ENCODE measurements at regions not wholly inside any gene's neighbourhood (a gene's known extent, or its start where the extent isn't known, plus 50 kb on each side); places are given as distances from the start of the nearest gene placed in this dataset.
A peak's percentile ranks its signal among the peaks of the same experiment; 100 is the strongest.

DNA sequence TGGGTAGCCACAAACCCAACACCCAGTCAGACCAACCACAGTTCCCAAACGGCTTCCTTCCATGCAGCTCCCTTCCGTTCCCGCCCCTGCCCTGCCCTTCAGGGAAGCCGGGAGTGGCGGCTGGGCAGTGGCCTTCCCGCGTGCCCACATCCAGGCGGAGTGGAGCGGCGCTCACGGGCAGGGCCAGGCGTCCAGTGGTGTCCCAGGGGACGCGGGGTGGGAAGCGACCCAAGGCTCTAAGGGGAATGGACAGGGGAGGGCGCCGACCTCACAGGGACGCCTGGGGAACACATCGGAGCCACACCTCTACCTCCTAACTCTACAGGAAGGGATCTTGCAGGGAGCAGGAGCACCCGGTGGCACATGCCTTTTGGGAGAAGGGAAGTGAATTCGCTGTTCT lies 225.9 kb upstream of the MGAT5 start:
- Histone ChIP-seq H2BK120ac (replicated peaks; ENCODE audit: low read depth, low read length) (no peak overlapping the region), H3K56ac (replicated peaks; ENCODE audit: insufficient read length, low read depth, low read length) (no peak overlapping the region), H3K23ac (ENCODE audit: insufficient read length) (no peak overlapping the region), H3K9ac (replicated peaks in 1 of 4; ENCODE audit: extremely low read depth in 1 of 4, low read depth in 3 of 4, low read length in 3 of 4) (no peak overlapping the region), H3K4me2 (ENCODE audit: insufficient read depth in 1 of 2, low read depth in 2 of 2, low read length in 2 of 2) (peak overlapping the region; percentile 37 to 45), H3K79me1 (ENCODE audit: low read depth, low read length) (no peaks in the 10 kb centered on the region), H4K5ac (ENCODE audit: insufficient read length, low read depth, low read length) (no peak overlapping the region), H2AK5ac (ENCODE audit: low read depth, low read length) (no peak overlapping the region), H3K4ac (replicated peaks; ENCODE audit: insufficient read length, low read depth, low read length) (no peak overlapping the region), H3K9me3 (ENCODE audit: insufficient read depth in 2 of 2, low read depth in 1 of 2, low read length in 1 of 2) (no peaks in the 10 kb centered on the region), H2AFZ (ENCODE audit: low read length) (peak overlapping the region; percentile 86; the same call in 1 of the 2 replicates), H4K8ac (ENCODE audit: extremely low read depth, insufficient read depth, low read length) (peak overlapping the region; percentile 83; the same call in 1 of the 2 replicates), H4K91ac (replicated peaks; ENCODE audit: insufficient read length, low read length) (no peak overlapping the region), H3K79me2 (ENCODE audit: control insufficient read depth in 1 of 2, insufficient read depth in 2 of 2, low read length in 2 of 2) (no peaks in the 10 kb centered on the region), H3K4me3 (ENCODE audit: extremely low read depth in 1 of 4, insufficient read depth in 2 of 4, low read depth in 3 of 4, low read length in 4 of 4) (peak overlapping the region in 2 of 4 experiments; percentile 0 to 35; a peak in 5 of 8 replicates), H2BK5ac (ENCODE audit: low read depth, low read length) (no peak overlapping the region), H3K27ac (ENCODE audit: low read depth, low read length) (no peak overlapping the region), H3K14ac (ENCODE audit: insufficient read length) (no peak overlapping the region), H3K18ac (ENCODE audit: extremely low read depth, low read length) (peak overlapping the region; percentile 86; the same call in 1 of the 2 replicates), H2BK20ac (ENCODE audit: low read length) (peak overlapping the region; percentile 68; the same call in 1 of the 2 replicates), H3K36me3 (ENCODE audit: control insufficient read depth in 2 of 4, insufficient read depth in 4 of 4, low read length in 3 of 4) (no peaks in the 10 kb centered on the region), H3K4me1 (replicated peaks in 1 of 4; ENCODE audit: control insufficient read depth in 3 of 4, insufficient read depth in 4 of 4, low read length in 3 of 4) (peaks cover 0 to 7% (median 0%) of the 10 kb centered on the region in 4 experiments; a peak in 2 of 7 replicates), H2BK12ac (ENCODE audit: low read depth, low read length) (peak overlapping the region; percentile 85; the same call in 1 of the 2 replicates), H3K23me2 (ENCODE audit: low read depth, low read length) (peaks cover 2% of the 10 kb centered on the region; the same call in 1 of the 2 replicates), H4K20me1 (replicated peaks in 1 of 2; ENCODE audit: control insufficient read depth in 1 of 2, insufficient read depth in 2 of 2, low read length in 2 of 2) (no peaks in the 10 kb centered on the region), H3K27me3 (replicated peaks in 1 of 4; ENCODE audit: control insufficient read depth in 3 of 4, extremely low read depth in 1 of 4, insufficient read depth in 3 of 4, low read length in 3 of 4) (no peaks in the 10 kb centered on the region; a peak in 1 of 7 replicates), H2BK15ac (ENCODE audit: low read length) (0 out of 2 replicates have a peak overlapping the region, but pooled peaks have one; percentile 75)
- ChIA-PET POLR2A (ENCODE audit: partially characterized antibody) (no interaction called here), CTCF (ENCODE audit: partially characterized antibody) (interaction anchor here (0.9 to 1.5 kb wide), 4 partner anchors 9 to 217 kb away, joined by 3 to 6 read pairs (median 4); no protein-coding TSS in a partner anchor)
- WGBS, 2 experiments (ENCODE audit: extremely low coverage in 1 of 2, insufficient coverage in 1 of 2, insufficient read length in 1 of 2, insufficient replicate concordance in 2 of 2, low coverage in 1 of 2, low lambda C conversion rate in 2 of 2, missing lambda C conversion rate in 1 of 2), result 44% methylated on average over 20 of the region's 21 CpGs; no CpG with 5 or more reads in 1 of the 2 experiments
- no peak for FAIRE-seq
- DNase-seq (ENCODE audit: low read depth in 1 of 2, low spot score in 2 of 2), result peak in 1 of 2 experiments; percentile 61
- no peak for TF ChIP-seq SRF (IDR thresholded peaks at IDR 0.05; ENCODE audit: low read depth, low read length)
- no peak for TF ChIP-seq CBX5 (IDR thresholded peaks at IDR 0.05; ENCODE audit: low read depth, low read length)
- TF ChIP-seq MAX (IDR thresholded peaks at IDR 0.05), result peak; percentile 64; the same call in 1 of the 2 replicates
- TF ChIP-seq CBX8 (IDR thresholded peaks at IDR 0.05; ENCODE audit: borderline replicate concordance, low read depth, low read length), result no peak
- TF ChIP-seq JUN (IDR thresholded peaks at IDR 0.05; ENCODE audit: low read depth, low read length), result no peak
- no peak for TF ChIP-seq FOSL1 (IDR thresholded peaks at IDR 0.05; ENCODE audit: insufficient read depth, low read depth, low read length)
- no peak for TF ChIP-seq NANOG (IDR thresholded peaks at IDR 0.05; ENCODE audit: insufficient read depth, low read depth, low read length, poor library complexity, severe bottlenecking)
- TF ChIP-seq KDM1A (IDR thresholded peaks at IDR 0.05; ENCODE audit: borderline replicate concordance, low read length), result no peak
- peak in 1 of 2 experiments; percentile 17; a peak in 1 of 4 replicates for TF ChIP-seq RAD21 (IDR thresholded peaks at IDR 0.05 in 1 of 2, conservative IDR thresholded peaks at IDR 0.05 in 1 of 2; ENCODE audit: low read depth in 2 of 2, low read length in 2 of 2)
- TF ChIP-seq POLR2AphosphoS5 (IDR thresholded peaks at IDR 0.05; ENCODE audit: low read depth, low read length), result no peak

Measured in H1 (cell line).